B cell (primary cell): ENCODE measurements at regions not wholly inside any gene's neighbourhood (a gene's known extent, or its start where the extent isn't known, plus 50 kb on each side); places are given as distances from the start of the nearest gene placed in this dataset.

Source experiments
- ATAC-seq: fragments of 200-7000 bp; cut with Tn5 transposase; one replicate; pipeline ENCODE4 v1.10.0; 2021; ENCODE audit warnings: low read depth, mild to moderate bottlenecking, moderate number of reproducible peaks, moderate library complexity
- CTCF ChIA-PET: fragments of 350-600 bp; sonication (Branson Sonifier 250); formaldehyde crosslinking; loops from one replicate; lab custom pipeline; 2021; ENCODE audit warnings: antibody characterized with exemption, inconsistent platforms; lab: Charles Lee
- POLR2A ChIA-PET: fragments of 350-600 bp; sonication (Branson Sonifier 250); formaldehyde crosslinking; loops from one replicate; lab custom pipeline; 2021; ENCODE audit warnings: antibody characterized with exemption; lab: Charles Lee
- DNase-seq: peaks from one replicate; pipeline ENCODE4 v3.0.0; 2013
- H2AFZ ChIP-seq: 2 replicates; pipeline ENCODE4 v1.6.1; 2012; ENCODE audit warnings: mild to moderate bottlenecking, low read depth, low read length; ENCODE audit not compliant: insufficient read depth, poor library complexity, severe bottlenecking
- H3K27ac ChIP-seq, 2 donors: 1 replicate in 1 of 2; 2 replicates in 1 of 2; pipeline ENCODE4 v1.5.1; 2012 to 2013; ENCODE audit warnings: low read length in 2 of 2, mild to moderate bottlenecking in 2 of 2, moderate library complexity in 1 of 2
- H3K27me3 ChIP-seq, 4 experiments: fragments of 200-600 bp in 1 of 4; sonication (generic) in 1 of 4; replicated peaks in 1 of 4; 1 replicate in 2 of 4; 2 replicates in 2 of 4; pipeline versions ENCODE4 v1.6.1 to v1.7.0; 2013 to 2016; ENCODE audit warnings: low read length in 3 of 4, mild to moderate bottlenecking in 2 of 4, mixed read lengths in 1 of 4, moderate library complexity in 1 of 4; ENCODE audit not compliant: insufficient read depth in 4 of 4, control insufficient read depth in 3 of 4; ENCODE audit errors: control extremely low read depth in 1 of 4
- H3K36me3 ChIP-seq, 2 experiments: replicated peaks in 1 of 2; 1 replicate in 1 of 2; 2 replicates in 1 of 2; pipeline versions ENCODE4 v1.6.1 to v1.7.1; 2013; ENCODE audit warnings: low read length in 1 of 2; ENCODE audit not compliant: insufficient read depth in 2 of 2, control insufficient read depth in 1 of 2; ENCODE audit errors: control extremely low read depth in 1 of 2, extremely low read depth in 1 of 2
- H3K4me1 ChIP-seq, 2 donors: fragments of 200-600 bp in 1 of 2; sonication (generic) in 1 of 2; 1 replicate in 1 of 2; 2 replicates in 1 of 2; pipeline versions ENCODE4 v1.5.1 to v1.6.1; 2013 to 2017; ENCODE audit warnings: low read length in 2 of 2; ENCODE audit not compliant: control insufficient read depth in 2 of 2, insufficient read depth in 2 of 2
- H3K4me2 ChIP-seq: replicated peaks from 2 replicates; pipeline ENCODE3; 2012; ENCODE audit warnings: mild to moderate bottlenecking, low read depth, low read length; ENCODE audit not compliant: poor library complexity, severe bottlenecking
- H3K4me3 ChIP-seq, 5 experiments: fragments of 200-600 bp in 1 of 5; sonication (generic) in 1 of 5; 1 replicate in 3 of 5; 2 replicates in 2 of 5; pipeline versions ENCODE4 v1.5.1 to v1.7.0; 2011 to 2016; ENCODE audit warnings: low read length in 4 of 5, mild to moderate bottlenecking in 4 of 5, low read depth in 2 of 5, control low read depth in 1 of 5, moderate library complexity in 1 of 5; ENCODE audit not compliant: insufficient read depth in 1 of 5; ENCODE audit errors: control extremely low read depth in 1 of 5, extremely low read depth in 1 of 5
- H3K79me2 ChIP-seq: fragments of 200-600 bp; sonication (generic); one replicate; pipeline ENCODE4 v1.6.0; 2016; ENCODE audit warnings: low read length; ENCODE audit not compliant: control insufficient read depth, insufficient read depth
- H3K9ac ChIP-seq: fragments of 200-600 bp; sonication (generic); 2 replicates; pipeline ENCODE4 v1.6.1; 2017; ENCODE audit warnings: mild to moderate bottlenecking, low read length, moderate library complexity
- H3K9me3 ChIP-seq, 3 donors: one replicate each; pipeline versions ENCODE4 v1.6.1 to v1.7.1; 2013; ENCODE audit warnings: low read length in 2 of 3; ENCODE audit not compliant: control insufficient read depth in 2 of 3, insufficient read depth in 1 of 3; ENCODE audit errors: control extremely low read depth in 1 of 3
- H4K20me1 ChIP-seq: 2 replicates; pipeline ENCODE4 v1.6.0; 2012; ENCODE audit warnings: mild to moderate bottlenecking, low read length; ENCODE audit not compliant: insufficient read depth, control insufficient read depth, poor library complexity, severe bottlenecking
- H3K27ac Mint-ChIP-seq: one replicate; pipeline ENCODE4 v1.8.0; 2021; ENCODE audit warnings: mixed read lengths
- H3K27me3 Mint-ChIP-seq: one replicate; pipeline ENCODE4 v1.8.0; 2021; ENCODE audit warnings: mixed read lengths
- H3K4me1 Mint-ChIP-seq: one replicate; pipeline ENCODE4 v1.8.0; 2021; ENCODE audit warnings: mixed read lengths
- H3K4me3 Mint-ChIP-seq: one replicate; pipeline ENCODE4 v1.8.0; 2021; ENCODE audit warnings: mixed read lengths
- H3K9me3 Mint-ChIP-seq: one replicate; pipeline ENCODE4 v1.8.0; 2022; ENCODE audit warnings: mixed read lengths; ENCODE audit not compliant: insufficient read depth
- EZH2 ChIP-seq: IDR thresholded peaks from 2 replicates; pipeline ENCODE4 v1.6.1; 2012; ENCODE audit warnings: borderline replicate concordance, low read depth, mild to moderate bottlenecking, moderate library complexity, low read length; ENCODE audit not compliant: insufficient read depth, poor library complexity, severe bottlenecking
- WGBS: methylation state at CpG from one replicate; pipeline ENCODE4 v1.1.5; 2013; ENCODE audit warnings: missing lambda C conversion rate; ENCODE audit not compliant: insufficient coverage; 5-methylcytosine and 5-hydroxymethylcytosine counted together
- intact Hi-C: fragments of 100-400 bp; cut with micrococcal nuclease; formaldehyde crosslinking; loops from one replicate; pipeline ENCODE4 v1.10.0; 2022
- TF ChIP-seq, protein P1 (sequence below): fragments of 200-600 bp; IDR thresholded peaks from one replicate; pipeline ENCODE4 v1.8.0; 2022; ENCODE audit warnings: antibody characterized with exemption, mild to moderate bottlenecking

DNA sequence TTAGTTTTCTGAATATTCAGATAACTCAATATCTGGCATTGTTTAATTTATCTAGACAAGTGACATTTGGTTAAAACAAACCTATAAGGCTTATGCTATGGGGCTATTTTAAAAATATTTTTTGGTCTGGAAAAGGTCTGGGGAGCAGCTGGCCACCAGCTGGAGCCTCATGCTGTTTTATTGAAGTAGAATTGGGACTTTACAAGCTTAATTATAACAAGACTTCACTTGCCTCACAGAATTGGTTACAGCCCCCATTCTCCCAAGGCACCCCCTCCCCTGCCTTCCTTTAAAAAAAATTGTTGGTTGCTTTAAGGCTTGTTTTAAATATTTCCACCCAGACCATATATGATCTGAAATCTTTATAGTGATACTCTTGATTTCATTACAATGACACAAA is 453.9 kb downstream of the ADAMTS20 start:
- Histone ChIP-seq H3K4me1 (no peaks in the 10 kb centered on the region), H3K27me3 (no peaks in the 10 kb centered on the region), H3K79me2 (no peaks in the 10 kb centered on the region), H3K4me2 (no peak overlapping the region), H3K9me3 (no peaks in the 10 kb centered on the region), H3K36me3 (no peaks in the 10 kb centered on the region), H3K27ac (no peak overlapping the region), H3K4me3 (no peak overlapping the region), H4K20me1 (no peaks in the 10 kb centered on the region), H2AFZ (no peak overlapping the region), H3K9ac (no peak overlapping the region)
- Mint-ChIP-seq H3K9me3 (peaks cover 3% of the 10 kb centered on the region), H3K4me1 (no peaks in the 10 kb centered on the region), H3K4me3 (no peak overlapping the region), H3K27me3 (peaks cover 3% of the 10 kb centered on the region), H3K27ac (no peak overlapping the region)
- TF ChIP-seq EZH2 = no peak
- TF ChIP-seq, protein P1, sequence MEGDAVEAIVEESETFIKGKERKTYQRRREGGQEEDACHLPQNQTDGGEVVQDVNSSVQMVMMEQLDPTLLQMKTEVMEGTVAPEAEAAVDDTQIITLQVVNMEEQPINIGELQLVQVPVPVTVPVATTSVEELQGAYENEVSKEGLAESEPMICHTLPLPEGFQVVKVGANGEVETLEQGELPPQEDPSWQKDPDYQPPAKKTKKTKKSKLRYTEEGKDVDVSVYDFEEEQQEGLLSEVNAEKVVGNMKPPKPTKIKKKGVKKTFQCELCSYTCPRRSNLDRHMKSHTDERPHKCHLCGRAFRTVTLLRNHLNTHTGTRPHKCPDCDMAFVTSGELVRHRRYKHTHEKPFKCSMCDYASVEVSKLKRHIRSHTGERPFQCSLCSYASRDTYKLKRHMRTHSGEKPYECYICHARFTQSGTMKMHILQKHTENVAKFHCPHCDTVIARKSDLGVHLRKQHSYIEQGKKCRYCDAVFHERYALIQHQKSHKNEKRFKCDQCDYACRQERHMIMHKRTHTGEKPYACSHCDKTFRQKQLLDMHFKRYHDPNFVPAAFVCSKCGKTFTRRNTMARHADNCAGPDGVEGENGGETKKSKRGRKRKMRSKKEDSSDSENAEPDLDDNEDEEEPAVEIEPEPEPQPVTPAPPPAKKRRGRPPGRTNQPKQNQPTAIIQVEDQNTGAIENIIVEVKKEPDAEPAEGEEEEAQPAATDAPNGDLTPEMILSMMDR = no peak
- ATAC-seq (no peak), DNase-seq (no peak)
- POLR2A ChIA-PET = no interaction called here
- intact Hi-C loops = no loop called here
- CTCF ChIA-PET = no interaction called here

DNA sequence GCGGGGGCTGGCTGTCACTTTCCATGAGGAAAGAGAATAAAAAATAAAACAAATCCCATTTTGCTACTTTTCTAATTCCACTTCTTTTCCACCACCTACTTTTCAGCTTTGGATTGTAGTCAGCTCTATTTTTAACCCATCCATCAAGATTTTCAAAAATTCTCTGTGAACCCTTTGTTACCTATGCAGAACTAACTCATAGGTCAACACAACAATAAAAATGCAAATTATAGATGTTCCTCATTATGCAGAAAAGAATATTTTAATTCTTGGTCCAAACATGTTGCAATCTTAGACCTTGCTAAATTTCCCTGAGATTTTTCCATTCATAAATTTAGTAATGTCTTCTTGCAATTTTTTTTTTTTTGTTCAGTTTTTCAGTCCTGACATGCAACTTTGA is 454.5 kb downstream of the ADAMTS20 start:
- Histone ChIP-seq H3K36me3 (no peaks in the 10 kb centered on the region), H3K9me3 (no peaks in the 10 kb centered on the region), H3K4me1 (no peaks in the 10 kb centered on the region), H3K79me2 (no peaks in the 10 kb centered on the region), H3K4me3 (no peak overlapping the region), H3K9ac (no peak overlapping the region), H2AFZ (no peak overlapping the region), H3K27me3 (no peaks in the 10 kb centered on the region), H3K27ac (no peak overlapping the region), H4K20me1 (no peaks in the 10 kb centered on the region), H3K4me2 (no peak overlapping the region)
- TF ChIP-seq EZH2 = no peak
- TF ChIP-seq, protein P1 = no peak
- Mint-ChIP-seq H3K27ac (no peak overlapping the region), H3K27me3 (peaks cover under 1% of the 10 kb centered on the region), H3K9me3 (peaks cover 3% of the 10 kb centered on the region), H3K4me1 (no peaks in the 10 kb centered on the region), H3K4me3 (no peak overlapping the region)
- ChIA-PET CTCF (no interaction called here), POLR2A (no interaction called here)
- DNase-seq (no peak), ATAC-seq (no peak)
- intact Hi-C loops = no loop called here
- no CpG with 5 or more reads among the region's 1 CpG for WGBS
